Fibroblast of mammary gland (primary cell): ENCODE measurements at regions not wholly inside any gene's neighbourhood (a gene's known extent, or its start where the extent isn't known, plus 50 kb on each side); places are given as distances from the start of the nearest gene placed in this dataset.

Source experiments
- DNase-seq: peaks from one replicate; pipeline ENCODE4 v3.0.0-alpha.2; 2010; ENCODE audit warnings: low read depth
- H3K4me3 ChIP-seq: 2 replicates; pipeline ENCODE4 v1.5.1; 2011; ENCODE audit warnings: low read depth, mild to moderate bottlenecking, low read length, moderate library complexity; ENCODE audit not compliant: control insufficient read depth
- CTCF ChIP-seq: conservative IDR thresholded peaks from 2 replicates; pipeline ENCODE4 v1.5.1; 2011; ENCODE audit warnings: low read depth, low read length, inconsistent platforms; ENCODE audit not compliant: control insufficient read depth, insufficient read depth

- H3K4me3 ChIP-seq, result no peak overlapping the region
- DNase-seq, result no peak
- TF ChIP-seq CTCF, result no peak
Measured at GRCh38 chr16:81185416-81185815, 53.1 kb upstream of the BCO1 start.

- TF ChIP-seq CTCF, result no peak
- H3K4me3 ChIP-seq, result no peak overlapping the region
- DNase-seq, result peak; percentile 98
Measured at GRCh38 chr16:81181013-81181720, 57.3 kb upstream of the BCO1 start.

DNA sequence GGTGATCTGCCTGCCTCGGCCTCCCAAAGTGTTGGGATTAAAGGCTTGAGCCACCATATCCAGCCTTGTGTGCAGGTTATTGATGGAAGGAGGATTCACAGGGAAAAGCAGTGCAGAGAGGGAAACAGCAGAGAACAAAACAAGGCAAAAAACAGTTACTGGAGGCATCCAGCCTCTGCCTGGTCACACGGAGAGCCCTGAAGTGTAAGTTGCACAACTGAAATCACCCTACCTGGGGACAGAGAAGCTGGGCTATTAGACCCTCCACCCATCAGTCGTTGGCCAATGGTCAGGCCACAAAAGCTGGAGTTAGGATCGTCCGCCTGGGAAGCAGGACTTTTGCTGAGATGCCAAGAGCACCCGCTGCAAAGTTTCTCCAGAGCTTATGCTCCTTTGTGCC, 57.9 kb upstream of the BCO1 start:
- DNase-seq, result no peak
- no peak overlapping the region for H3K4me3 ChIP-seq
- no peak for TF ChIP-seq CTCF

- H3K4me3 ChIP-seq, result no peak overlapping the region
- no peak for TF ChIP-seq CTCF
- no peak for DNase-seq
Measured at GRCh38 chr16:81179219-81179618, 59.3 kb upstream of the BCO1 start.

- H3K4me3 ChIP-seq, result no peak overlapping the region
- DNase-seq, result peak; percentile 33
- TF ChIP-seq CTCF, result no peak
Measured at GRCh38 chr16:81175325-81175891, 63.1 kb upstream of the BCO1 start.

GRCh38 chr16:81174644-81175324, 63.7 kb upstream of the BCO1 start:
- TF ChIP-seq CTCF, result no peak
- no peak for DNase-seq
- no peak overlapping the region for H3K4me3 ChIP-seq
